ENCODE measurements at regions not wholly inside any gene's neighbourhood (a gene's known extent, or its start where the extent isn't known, plus 50 kb on each side); places are given as distances from the start of the nearest gene placed in this dataset.

DNA sequence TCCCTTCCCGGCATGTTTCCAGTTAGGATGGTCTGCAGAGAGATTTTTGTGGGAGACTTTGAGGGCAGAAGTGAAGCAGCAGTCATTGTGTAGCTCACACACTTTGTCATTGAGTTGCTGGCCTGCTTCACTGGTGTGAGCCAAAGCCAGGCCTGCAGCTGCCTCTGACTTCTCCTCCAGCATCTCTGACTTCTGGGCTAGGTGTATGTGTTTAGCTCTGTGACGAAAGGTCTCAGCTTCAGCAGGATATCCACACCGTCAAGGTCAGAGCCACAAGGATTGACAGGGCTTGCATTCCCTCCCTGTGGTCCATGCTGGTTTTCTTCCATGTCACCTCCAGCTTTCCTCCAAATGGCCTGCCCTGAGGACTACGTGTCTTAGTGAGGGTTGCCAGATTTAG lies 57.1 kb upstream of the OSBPL11 start:
- Histone ChIP-seq H3K27ac (ENCODE audit: low read length) (no peak overlapping the region), H3K4me1 (ENCODE audit: low read length) (peaks cover 5% of the 10 kb centered on the region; the same call in 1 of the 2 replicates), H3K4me2 (ENCODE audit: low read length) (no peak overlapping the region), H4K20me1 (ENCODE audit: insufficient read depth, low read length) (no peaks in the 10 kb centered on the region), H3K9ac (ENCODE audit: low read length) (no peak overlapping the region), H3K4me3 (ENCODE audit: low read length) (no peak overlapping the region), H3K27me3 (ENCODE audit: low read depth, low read length) (no peaks in the 10 kb centered on the region), H3K9me3 (ENCODE audit: insufficient read depth, low read length) (no peaks in the 10 kb centered on the region), H3K36me3 (replicated peaks; ENCODE audit: low read depth, low read length) (no peaks in the 10 kb centered on the region), H3K79me2 (ENCODE audit: low read length) (no peaks in the 10 kb centered on the region), H2AFZ (ENCODE audit: low read depth, low read length) (no peak overlapping the region)
- TF ChIP-seq EZH2phosphoT487 (IDR thresholded peaks at IDR 0.05; ENCODE audit: low read depth): no peak
- TF ChIP-seq, protein P1, sequence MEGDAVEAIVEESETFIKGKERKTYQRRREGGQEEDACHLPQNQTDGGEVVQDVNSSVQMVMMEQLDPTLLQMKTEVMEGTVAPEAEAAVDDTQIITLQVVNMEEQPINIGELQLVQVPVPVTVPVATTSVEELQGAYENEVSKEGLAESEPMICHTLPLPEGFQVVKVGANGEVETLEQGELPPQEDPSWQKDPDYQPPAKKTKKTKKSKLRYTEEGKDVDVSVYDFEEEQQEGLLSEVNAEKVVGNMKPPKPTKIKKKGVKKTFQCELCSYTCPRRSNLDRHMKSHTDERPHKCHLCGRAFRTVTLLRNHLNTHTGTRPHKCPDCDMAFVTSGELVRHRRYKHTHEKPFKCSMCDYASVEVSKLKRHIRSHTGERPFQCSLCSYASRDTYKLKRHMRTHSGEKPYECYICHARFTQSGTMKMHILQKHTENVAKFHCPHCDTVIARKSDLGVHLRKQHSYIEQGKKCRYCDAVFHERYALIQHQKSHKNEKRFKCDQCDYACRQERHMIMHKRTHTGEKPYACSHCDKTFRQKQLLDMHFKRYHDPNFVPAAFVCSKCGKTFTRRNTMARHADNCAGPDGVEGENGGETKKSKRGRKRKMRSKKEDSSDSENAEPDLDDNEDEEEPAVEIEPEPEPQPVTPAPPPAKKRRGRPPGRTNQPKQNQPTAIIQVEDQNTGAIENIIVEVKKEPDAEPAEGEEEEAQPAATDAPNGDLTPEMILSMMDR (IDR thresholded peaks at IDR 0.05; ENCODE audit: low read depth, low read length): no peak

DNA sequence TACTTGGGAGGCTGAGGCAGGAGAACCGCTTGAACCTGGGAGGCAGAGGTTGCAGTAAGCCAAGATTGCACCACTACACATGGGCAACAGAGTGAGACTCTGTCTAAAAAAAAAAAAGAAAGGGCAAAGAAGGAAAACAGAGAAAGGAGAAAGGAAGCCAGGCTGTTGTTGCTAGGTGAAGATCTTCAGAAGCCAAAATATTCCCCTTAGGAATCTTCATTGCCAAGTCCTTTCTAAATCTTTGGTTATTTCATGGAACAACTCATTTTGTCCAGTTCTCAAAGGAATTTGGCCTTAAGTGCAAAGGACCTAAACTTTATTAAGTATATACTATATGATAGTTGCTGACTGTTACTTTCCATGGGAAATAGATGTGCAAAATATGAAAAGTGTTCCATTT lies 59.2 kb upstream of the OSBPL11 start:
- no peaks in the 10 kb centered on the region for H3K36me3 ChIP-seq (replicated peaks; ENCODE audit: low read depth, low read length)
- no peak overlapping the region for H3K27ac ChIP-seq (ENCODE audit: low read length)
- no peaks in the 10 kb centered on the region for H3K4me1 ChIP-seq (ENCODE audit: low read length)
- no peak overlapping the region for H2AFZ ChIP-seq (ENCODE audit: low read depth, low read length)
- H3K4me3 ChIP-seq (ENCODE audit: low read length): no peak overlapping the region
- H3K79me2 ChIP-seq (ENCODE audit: low read length): no peaks in the 10 kb centered on the region
- TF ChIP-seq, protein P1 (IDR thresholded peaks at IDR 0.05; ENCODE audit: low read depth, low read length): no peak
- no peak for TF ChIP-seq EZH2phosphoT487 (IDR thresholded peaks at IDR 0.05; ENCODE audit: low read depth)
- H4K20me1 ChIP-seq (ENCODE audit: insufficient read depth, low read length): no peaks in the 10 kb centered on the region
- H3K9me3 ChIP-seq (ENCODE audit: insufficient read depth, low read length): no peaks in the 10 kb centered on the region
- no peak overlapping the region for H3K9ac ChIP-seq (ENCODE audit: low read length)
- no peak overlapping the region for H3K4me2 ChIP-seq (ENCODE audit: low read length)
- no peaks in the 10 kb centered on the region for H3K27me3 ChIP-seq (ENCODE audit: low read depth, low read length)

DNA sequence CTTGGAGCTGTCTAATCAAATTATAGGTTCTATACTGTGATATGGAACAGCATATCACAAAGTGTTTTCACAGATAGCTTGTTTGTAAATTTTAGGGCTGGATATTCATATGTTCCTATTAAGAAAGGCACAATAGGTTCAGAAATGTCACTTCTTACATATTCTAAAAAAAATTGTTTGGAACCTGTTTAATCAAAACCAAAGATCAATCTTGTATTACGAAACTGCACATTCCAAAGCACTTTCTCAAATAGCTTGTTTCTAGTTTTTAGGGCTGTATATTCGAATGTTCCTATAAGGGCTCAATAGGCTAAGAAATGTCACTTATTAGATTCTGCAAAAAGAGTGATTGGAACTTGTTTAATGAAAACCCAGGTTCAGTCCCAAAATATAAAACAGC lies 67.4 kb upstream of the OSBPL11 start:
- Histone ChIP-seq H2AFZ (ENCODE audit: low read depth, low read length) (no peak overlapping the region), H3K4me2 (ENCODE audit: low read length) (no peak overlapping the region), H3K79me2 (ENCODE audit: low read length) (no peaks in the 10 kb centered on the region), H4K20me1 (ENCODE audit: insufficient read depth, low read length) (no peaks in the 10 kb centered on the region), H3K4me3 (ENCODE audit: low read length) (no peak overlapping the region), H3K27ac (ENCODE audit: low read length) (no peak overlapping the region), H3K9ac (ENCODE audit: low read length) (no peak overlapping the region), H3K36me3 (replicated peaks; ENCODE audit: low read depth, low read length) (no peaks in the 10 kb centered on the region), H3K9me3 (ENCODE audit: insufficient read depth, low read length) (no peaks in the 10 kb centered on the region), H3K4me1 (ENCODE audit: low read length) (no peaks in the 10 kb centered on the region), H3K27me3 (ENCODE audit: low read depth, low read length) (no peaks in the 10 kb centered on the region)
- TF ChIP-seq, protein P1 (IDR thresholded peaks at IDR 0.05; ENCODE audit: low read depth, low read length): no peak
- no peak for TF ChIP-seq EZH2phosphoT487 (IDR thresholded peaks at IDR 0.05; ENCODE audit: low read depth)

DNA sequence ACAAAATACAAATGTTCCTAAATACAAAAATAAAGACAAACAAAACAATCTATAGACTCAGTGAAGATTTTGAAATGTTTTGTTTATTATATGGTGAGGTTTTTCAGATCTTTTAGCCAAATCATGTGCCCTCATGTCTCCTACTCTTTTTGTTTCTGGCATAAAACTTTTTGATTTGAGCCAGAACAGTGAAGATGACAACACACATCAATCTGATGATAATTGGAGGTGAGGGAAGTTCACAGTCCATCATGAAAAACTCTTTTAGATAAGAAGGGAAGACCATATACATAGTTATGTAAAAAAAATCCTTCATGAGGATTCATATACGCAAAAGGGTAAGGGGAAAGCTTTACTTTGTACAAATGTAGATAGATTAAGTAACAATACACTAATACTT lies 75.1 kb upstream of the OSBPL11 start:
- no peak overlapping the region for H3K4me2 ChIP-seq (ENCODE audit: low read length)
- H3K4me3 ChIP-seq (ENCODE audit: low read length): no peak overlapping the region
- H3K79me2 ChIP-seq (ENCODE audit: low read length): no peaks in the 10 kb centered on the region
- no peaks in the 10 kb centered on the region for H3K36me3 ChIP-seq (replicated peaks; ENCODE audit: low read depth, low read length)
- no peaks in the 10 kb centered on the region for H4K20me1 ChIP-seq (ENCODE audit: insufficient read depth, low read length)
- no peak for TF ChIP-seq EZH2phosphoT487 (IDR thresholded peaks at IDR 0.05; ENCODE audit: low read depth)
- TF ChIP-seq, protein P1 (IDR thresholded peaks at IDR 0.05; ENCODE audit: low read depth, low read length): no peak
- no peak overlapping the region for H2AFZ ChIP-seq (ENCODE audit: low read depth, low read length)
- no peaks in the 10 kb centered on the region for H3K9me3 ChIP-seq (ENCODE audit: insufficient read depth, low read length)
- H3K27ac ChIP-seq (ENCODE audit: low read length): no peak overlapping the region
- H3K4me1 ChIP-seq (ENCODE audit: low read length): no peaks in the 10 kb centered on the region
- H3K9ac ChIP-seq (ENCODE audit: low read length): no peak overlapping the region
- no peaks in the 10 kb centered on the region for H3K27me3 ChIP-seq (ENCODE audit: low read depth, low read length)
